ENCODE measurements at regions not wholly inside any gene's neighbourhood (a gene's known extent, or its start where the extent isn't known, plus 50 kb on each side); places are given as distances from the start of the nearest gene placed in this dataset.

- Histone ChIP-seq H3K9me3 (ENCODE audit: control insufficient read depth in 4 of 4, low read length in 3 of 4) (no peaks in the 10 kb centered on the region), H3K27ac (ENCODE audit: low read depth in 1 of 2, low read length in 2 of 2) (no peak overlapping the region), H3K4me3 (ENCODE audit: low read depth in 1 of 3, low read length in 3 of 3) (no peak overlapping the region), H3K9ac (ENCODE audit: low read depth in 1 of 2, low read length in 2 of 2) (no peak overlapping the region), H3K27me3 (ENCODE audit: control insufficient read depth in 4 of 4, insufficient read depth in 4 of 4, low read length in 3 of 4) (no peaks in the 10 kb centered on the region), H3K4me1 (ENCODE audit: control insufficient read depth in 4 of 4, insufficient read depth in 4 of 4, low read length in 3 of 4) (peaks cover 0 to 11% (median 3%) of the 10 kb centered on the region in 4 donors), H3K36me3 (ENCODE audit: control insufficient read depth in 4 of 4, insufficient read depth in 3 of 4, low read depth in 1 of 4, low read length in 3 of 4) (no peaks in the 10 kb centered on the region)
- WGBS: 90% methylated on average over 11 of the region's 11 CpGs
- DNase-seq (ENCODE audit: low spot score): no peak
- TF ChIP-seq ATF3 (IDR thresholded peaks at IDR 0.05) (no peak), JUND (IDR thresholded peaks at IDR 0.05) (no peak), FOXA1 (IDR thresholded peaks at IDR 0.05) (no peak), SP1 (IDR thresholded peaks at IDR 0.05) (no peak), RXRA (IDR thresholded peaks at IDR 0.05) (no peak), REST (IDR thresholded peaks at IDR 0.05) (no peak), EGR1 (IDR thresholded peaks at IDR 0.05; ENCODE audit: low read depth in 2 of 2) (no peak), FOXA2 (IDR thresholded peaks at IDR 0.05) (no peak), NR2F2 (IDR thresholded peaks at IDR 0.05) (no peak), TAF1 (conservative IDR thresholded peaks at IDR 0.05) (no peak)
These were observed 155.5 kb downstream of the TENT4A start for GRCh38 chr5:6868575-6869215.

- Histone ChIP-seq H3K27ac (ENCODE audit: low read depth in 1 of 2, low read length in 2 of 2) (no peak overlapping the region), H3K4me1 (ENCODE audit: control insufficient read depth in 4 of 4, insufficient read depth in 4 of 4, low read length in 3 of 4) (peaks cover 0 to 15% (median 6%) of the 10 kb centered on the region in 4 donors), H3K9ac (ENCODE audit: low read depth in 1 of 2, low read length in 2 of 2) (no peak overlapping the region), H3K9me3 (ENCODE audit: control insufficient read depth in 4 of 4, low read length in 3 of 4) (no peaks in the 10 kb centered on the region), H3K27me3 (ENCODE audit: control insufficient read depth in 4 of 4, insufficient read depth in 4 of 4, low read length in 3 of 4) (no peaks in the 10 kb centered on the region), H3K4me3 (ENCODE audit: low read depth in 1 of 3, low read length in 3 of 3) (no peak overlapping the region), H3K36me3 (ENCODE audit: control insufficient read depth in 4 of 4, insufficient read depth in 3 of 4, low read depth in 1 of 4, low read length in 3 of 4) (no peaks in the 10 kb centered on the region)
- no peak for DNase-seq (ENCODE audit: low spot score)
- 92% methylated on average over 7 of the region's 7 CpGs for WGBS
- TF ChIP-seq CTCF (IDR thresholded peaks at IDR 0.05; ENCODE audit: low read depth, low read length, missing input control): no peak
- TF ChIP-seq ZBTB33 (IDR thresholded peaks at IDR 0.05): no peak
- TF ChIP-seq RXRA (IDR thresholded peaks at IDR 0.05): no peak
- TF ChIP-seq TAF1 (conservative IDR thresholded peaks at IDR 0.05): no peak
- no peak for TF ChIP-seq JUND (IDR thresholded peaks at IDR 0.05)
- TF ChIP-seq GABPA (IDR thresholded peaks at IDR 0.05 in 1 of 2, conservative IDR thresholded peaks at IDR 0.05 in 1 of 2): no peak
- no peak for TF ChIP-seq HNF4G (IDR thresholded peaks at IDR 0.05)
- no peak for TF ChIP-seq MAX (IDR thresholded peaks at IDR 0.05)
- no peak for TF ChIP-seq RAD21 (IDR thresholded peaks at IDR 0.05)
- TF ChIP-seq HNF4A (conservative IDR thresholded peaks at IDR 0.05): no peak
- TF ChIP-seq FOXA1 (IDR thresholded peaks at IDR 0.05): no peak
- TF ChIP-seq ATF3 (IDR thresholded peaks at IDR 0.05): no peak
- TF ChIP-seq YY1 (IDR thresholded peaks at IDR 0.05): no peak
These were observed 156.4 kb downstream of the TENT4A start for GRCh38 chr5:6869677-6870076.

Data from liver (tissue), 8 donors.